GM12878 (cell line): ENCODE measurements at regions not wholly inside any gene's neighbourhood (a gene's known extent, or its start where the extent isn't known, plus 50 kb on each side); places are given as distances from the start of the nearest gene placed in this dataset.

Experiments
- ATAC-seq: fragments of 200-7000 bp; cut with Tn5 transposase; 3 replicates; pipeline ENCODE4 v1.9.1; 2020; ENCODE audit warnings: mild to moderate bottlenecking, moderate library complexity
- BruUV-seq: library from RNA; stranded (reverse); fragments of 400-500 nt; replicated peaks from 2 replicates; lab custom pipeline; 2021; lab: Mats Ljungman, UMichigan
- CTCF ChIA-PET: fragments of 300-600 bp; sonication (Branson Sonifier 250); formaldehyde crosslinking; extraction: SDS; loops from one replicate; lab custom pipeline; 2021; ENCODE audit warnings: inconsistent platforms; lab: Yijun Ruan, JAX
- POLR2A ChIA-PET: fragments of 350-600 bp; formaldehyde crosslinking; extraction: SDS; loops from one replicate; lab custom pipeline; 2021; ENCODE audit warnings: inconsistent platforms; lab: Charles Lee
- RAD21 ChIA-PET: fragments of 300-600 bp; sonication (Branson Sonifier 250); formaldehyde crosslinking; loops from one replicate; lab custom pipeline; 2023; ENCODE audit warnings: antibody characterized with exemption; ENCODE audit not compliant: unreplicated experiment; lab: Charles Lee
- SMC1A ChIA-PET: fragments of 300-600 bp; sonication (Branson Sonifier 250); formaldehyde crosslinking; loops from one replicate; lab custom pipeline; 2023; ENCODE audit not compliant: unreplicated experiment, uncharacterized antibody; lab: Charles Lee
- DNase-seq: peaks from one replicate; pipeline ENCODE4 v3.0.0-alpha.2; 2011; ENCODE audit warnings: low read depth, low spot score
- FAIRE-seq: peaks from 3 replicates; lab custom pipeline; 2011; peaks lifted over from hg19 to GRCh38; lab: Jason Lieb, UNC
- H2AFZ ChIP-seq: 2 replicates; pipeline ENCODE4 v1.6.0; 2011; ENCODE audit warnings: low read depth, low read length, control low read depth; ENCODE audit not compliant: control insufficient read depth
- H3K27ac ChIP-seq: 2 replicates; pipeline ENCODE4 v1.5.1; 2011; ENCODE audit warnings: control low read depth; ENCODE audit not compliant: control insufficient read depth, insufficient read depth
- H3K27me3 ChIP-seq, 2 experiments: replicated peaks in 1 of 2; 2 replicates each; pipeline versions ENCODE4 v1.6.0 to v1.6.1; 2011; ENCODE audit warnings: low read length in 1 of 2; ENCODE audit not compliant: control insufficient read depth in 2 of 2, insufficient read depth in 2 of 2
- H3K36me3 ChIP-seq, 2 experiments: 2 replicates each; pipeline ENCODE4 v1.5.1; 2011; ENCODE audit warnings: low read length in 1 of 2; ENCODE audit not compliant: control insufficient read depth in 2 of 2, insufficient read depth in 2 of 2
- H3K4me1 ChIP-seq: 2 replicates; pipeline ENCODE4 v1.6.1; 2011; ENCODE audit warnings: mild to moderate bottlenecking, low read length, moderate library complexity, mixed read lengths; ENCODE audit not compliant: control insufficient read depth, insufficient read depth
- H3K4me2 ChIP-seq: 2 replicates; pipeline ENCODE4 v1.6.0; 2011; ENCODE audit warnings: control low read depth; ENCODE audit not compliant: control insufficient read depth, insufficient read depth
- H3K4me3 ChIP-seq: fragments of 200-600 bp; sonication (generic); 2 replicates; pipeline ENCODE4 v1.5.1; 2016
- H3K79me2 ChIP-seq: 2 replicates; pipeline ENCODE4 v1.6.0; 2011; ENCODE audit warnings: low read length; ENCODE audit not compliant: control insufficient read depth, insufficient read depth
- H3K9ac ChIP-seq: 2 replicates; pipeline ENCODE4 v1.8.0; 2011; ENCODE audit warnings: low read length, control low read depth, mixed read lengths; ENCODE audit not compliant: control insufficient read depth, insufficient read depth
- H3K9me3 ChIP-seq: replicated peaks from 3 replicates; pipeline ENCODE4 v1.5.1; 2011; ENCODE audit warnings: mild to moderate bottlenecking, low read length; ENCODE audit not compliant: control insufficient read depth, insufficient read depth
- H4K20me1 ChIP-seq: 2 replicates; pipeline ENCODE4 v1.6.0; 2011; ENCODE audit not compliant: control insufficient read depth, insufficient read depth
- CTCF ChIP-seq, 3 experiments: IDR thresholded peaks in 2 of 3; conservative IDR thresholded peaks in 1 of 3; 2 replicates each; pipeline ENCODE4 v1.5.1; 2011; ENCODE audit warnings: low read depth in 3 of 3, low read length in 3 of 3, mild to moderate bottlenecking in 3 of 3, control low read depth in 2 of 3, moderate library complexity in 2 of 3, inconsistent platforms in 1 of 3, mixed read lengths in 1 of 3; ENCODE audit not compliant: control insufficient read depth in 2 of 3, insufficient read depth in 1 of 3; ENCODE audit errors: extremely low read depth in 1 of 3
- EP300 ChIP-seq, 2 experiments: fragments of 150-350 bp in 1 of 2; IDR thresholded peaks; 2 replicates each; pipeline ENCODE4 v1.6.1; 2011 to 2012; ENCODE audit warnings: low read depth in 2 of 2, low read length in 2 of 2, borderline replicate concordance in 1 of 2, improper control_type of control experiment in 1 of 2, inconsistent platforms in 1 of 2; ENCODE audit not compliant: control insufficient read depth in 1 of 2
- NFYA ChIP-seq: IDR thresholded peaks from 2 replicates; pipeline ENCODE4 v1.6.1; 2011; ENCODE audit warnings: low read depth, mild to moderate bottlenecking, low read length, improper control_type of control experiment, borderline replicate concordance
- PAX8 ChIP-seq: fragments of 450-650 bp; IDR thresholded peaks from 2 replicates; pipeline ENCODE4 v1.6.1; 2017; ENCODE audit warnings: mild to moderate bottlenecking, moderate library complexity
- POLR2AphosphoS2 ChIP-seq: IDR thresholded peaks from 2 replicates; pipeline ENCODE4 v1.6.1; 2011; ENCODE audit warnings: low read depth, mild to moderate bottlenecking, low read length, improper control_type of control experiment, moderate library complexity
- SIN3A ChIP-seq: IDR thresholded peaks from 2 replicates; pipeline ENCODE4 v1.6.1; 2012; ENCODE audit warnings: low read depth, low read length, improper control_type of control experiment
- YBX1 ChIP-seq: fragments of 450-650 bp; IDR thresholded peaks from 2 replicates; pipeline ENCODE4 v1.6.1; 2016; ENCODE audit warnings: antibody characterized with exemption
- WGBS: methylation state at CpG from one replicate; pipeline ENCODE4 v1.1.6; 2016; ENCODE audit warnings: low lambda C conversion rate; ENCODE audit not compliant: insufficient replicate concordance, insufficient coverage; ENCODE audit errors: missing lambda C conversion rate; 5-methylcytosine and 5-hydroxymethylcytosine counted together
- in situ Hi-C: fragments of 300-500 bp; cut with MboI; formaldehyde crosslinking; loops from 9 replicates; pipeline ENCODE4 v1.14.3; 2018; ENCODE audit warnings: mixed read lengths
- intact Hi-C: fragments of 100-400 bp; cut with micrococcal nuclease; formaldehyde crosslinking; loops from one replicate; pipeline ENCODE4 v1.14.2; 2022; ENCODE audit not compliant: unreplicated experiment
- TF ChIP-seq, protein P1 (sequence below): fragments of 450-650 bp; IDR thresholded peaks from 2 replicates; pipeline ENCODE4 v1.6.1; 2016; ENCODE audit warnings: mild to moderate bottlenecking
- TF ChIP-seq, protein P2 (sequence below): IDR thresholded peaks from 2 replicates; pipeline ENCODE4 v1.6.1; 2012; ENCODE audit warnings: low read depth, low read length, improper control_type of control experiment

GRCh38 chr5:171588790-171589189, 169.3 kb downstream of the FGF18 start:
- 40% methylated on average over 8 of the region's 8 CpGs for WGBS
- ChIA-PET CTCF (no interaction called here), SMC1A (no interaction called here), POLR2A (no interaction called here), RAD21 (no interaction called here)
- Histone ChIP-seq H3K4me1 (no peaks in the 10 kb centered on the region), H4K20me1 (no peaks in the 10 kb centered on the region), H3K4me2 (no peak overlapping the region), H2AFZ (no peak overlapping the region), H3K79me2 (no peaks in the 10 kb centered on the region), H3K27ac (no peak overlapping the region), H3K36me3 (no peaks in the 10 kb centered on the region; a peak in 1 of 4 replicates), H3K4me3 (no peak overlapping the region), H3K27me3 (peaks cover 0 to 3% of the 10 kb centered on the region in 2 experiments; a peak in 1 of 4 replicates), H3K9me3 (no peaks in the 10 kb centered on the region), H3K9ac (no peak overlapping the region)
- TF ChIP-seq POLR2AphosphoS2 (no peak), EP300 (IDR thresholded peaks at IDR 0.05; ENCODE audit: borderline replicate concordance in 1 of 2, control insufficient read depth in 1 of 2, low read depth in 2 of 2, low read length in 2 of 2) (no peak), NFYA (no peak), YBX1 (no peak), PAX8 (no peak), CTCF (IDR thresholded peaks at IDR 0.05 in 2 of 3, conservative IDR thresholded peaks at IDR 0.05 in 1 of 3; ENCODE audit: control insufficient read depth in 2 of 3, extremely low read depth in 1 of 3, insufficient read depth in 1 of 3, low read depth in 3 of 3, low read length in 3 of 3) (no peak), SIN3A (no peak)
- TF ChIP-seq, protein P1, sequence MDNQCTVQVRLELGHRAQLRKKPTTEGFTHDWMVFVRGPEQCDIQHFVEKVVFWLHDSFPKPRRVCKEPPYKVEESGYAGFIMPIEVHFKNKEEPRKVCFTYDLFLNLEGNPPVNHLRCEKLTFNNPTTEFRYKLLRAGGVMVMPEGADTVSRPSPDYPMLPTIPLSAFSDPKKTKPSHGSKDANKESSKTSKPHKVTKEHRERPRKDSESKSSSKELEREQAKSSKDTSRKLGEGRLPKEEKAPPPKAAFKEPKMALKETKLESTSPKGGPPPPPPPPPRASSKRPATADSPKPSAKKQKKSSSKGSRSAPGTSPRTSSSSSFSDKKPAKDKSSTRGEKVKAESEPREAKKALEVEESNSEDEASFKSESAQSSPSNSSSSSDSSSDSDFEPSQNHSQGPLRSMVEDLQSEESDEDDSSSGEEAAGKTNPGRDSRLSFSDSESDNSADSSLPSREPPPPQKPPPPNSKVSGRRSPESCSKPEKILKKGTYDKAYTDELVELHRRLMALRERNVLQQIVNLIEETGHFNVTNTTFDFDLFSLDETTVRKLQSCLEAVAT: no peak
- TF ChIP-seq, protein P2, sequence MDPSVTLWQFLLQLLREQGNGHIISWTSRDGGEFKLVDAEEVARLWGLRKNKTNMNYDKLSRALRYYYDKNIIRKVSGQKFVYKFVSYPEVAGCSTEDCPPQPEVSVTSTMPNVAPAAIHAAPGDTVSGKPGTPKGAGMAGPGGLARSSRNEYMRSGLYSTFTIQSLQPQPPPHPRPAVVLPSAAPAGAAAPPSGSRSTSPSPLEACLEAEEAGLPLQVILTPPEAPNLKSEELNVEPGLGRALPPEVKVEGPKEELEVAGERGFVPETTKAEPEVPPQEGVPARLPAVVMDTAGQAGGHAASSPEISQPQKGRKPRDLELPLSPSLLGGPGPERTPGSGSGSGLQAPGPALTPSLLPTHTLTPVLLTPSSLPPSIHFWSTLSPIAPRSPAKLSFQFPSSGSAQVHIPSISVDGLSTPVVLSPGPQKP: no peak
- no peak for FAIRE-seq
- no peak for ATAC-seq
- in situ Hi-C loops: no loop called here
- BruUV-seq: no TSS peak
- no peak for DNase-seq
- intact Hi-C loops: no loop called here
